Ammon's horn (tissue), 1 donor: ENCODE measurements at regions not wholly inside any gene's neighbourhood (a gene's known extent, or its start where the extent isn't known, plus 50 kb on each side); places are given as distances from the start of the nearest gene placed in this dataset.
"Not testable (repeated sequence)": the region's sequence is repeated elsewhere in the genome, so short reads cannot be mapped to it uniquely, and the experiment has no call there.

ENCODE experiments used
- DNase-seq: peaks from one replicate; pipeline ENCODE4 v3.0.0-alpha.2; 2016; ENCODE audit warnings: low spot score

GRCh38 chr10:42367532-42368230 is 270.7 kb downstream of the ZNF33B start:
- DNase-seq, result peak; percentile 97

- no peak for DNase-seq
These were observed 286.6 kb downstream of the ZNF33B start for GRCh38 chr10:42351745-42352144.

GRCh38 chr10:42336593-42337337 is 301.6 kb downstream of the ZNF33B start:
- not testable (repeated sequence) for DNase-seq

GRCh38 chr10:42335653-42336296 is 302.6 kb downstream of the ZNF33B start:
- not testable (repeated sequence) for DNase-seq

- DNase-seq, result no peak
These were observed 334.0 kb downstream of the ZNF33B start for GRCh38 chr10:42304341-42304740.

GRCh38 chr10:42281896-42282295 is 356.5 kb downstream of the ZNF33B start:
- DNase-seq, result not testable (repeated sequence)

GRCh38 chr10:42269788-42270187 is 368.6 kb downstream of the ZNF33B start:
- not testable (repeated sequence) for DNase-seq

GRCh38 chr10:42263259-42263658 is 375.1 kb downstream of the ZNF33B start:
- DNase-seq, result not testable (repeated sequence)

GRCh38 chr10:42243002-42243401 is 395.4 kb downstream of the ZNF33B start:
- DNase-seq, result not testable (repeated sequence)

- DNase-seq, result no peak
These were observed 396.1 kb downstream of the ZNF33B start for GRCh38 chr10:42242135-42242805.

GRCh38 chr10:42236401-42236800 is 402.0 kb downstream of the ZNF33B start:
- DNase-seq, result not testable (repeated sequence)

- not testable (repeated sequence) for DNase-seq
These were observed 402.6 kb downstream of the ZNF33B start for GRCh38 chr10:42235736-42236135.

- not testable (repeated sequence) for DNase-seq
These were observed 403.1 kb downstream of the ZNF33B start for GRCh38 chr10:42235241-42235640.

- not testable (repeated sequence) for DNase-seq
These were observed 403.9 kb downstream of the ZNF33B start for GRCh38 chr10:42234506-42234905.

- DNase-seq, result not testable (repeated sequence)
These were observed 404.7 kb downstream of the ZNF33B start for GRCh38 chr10:42233461-42234206.

- DNase-seq, result not testable (repeated sequence)
These were observed 405.4 kb downstream of the ZNF33B start for GRCh38 chr10:42232955-42233354.

- not testable (repeated sequence) for DNase-seq
These were observed 407.6 kb downstream of the ZNF33B start for GRCh38 chr10:42230812-42231211.

GRCh38 chr10:42230115-42230514 is 408.3 kb downstream of the ZNF33B start:
- DNase-seq, result not testable (repeated sequence)

GRCh38 chr10:42227859-42228258 is 410.5 kb downstream of the ZNF33B start:
- not testable (repeated sequence) for DNase-seq

GRCh38 chr10:42193588-42193987 is 444.8 kb downstream of the ZNF33B start:
- DNase-seq, result not testable (repeated sequence)

- not testable (repeated sequence) for DNase-seq
These were observed 445.9 kb downstream of the ZNF33B start for GRCh38 chr10:42192450-42192849.
